ENCODE measurements at regions not wholly inside any gene's neighbourhood (a gene's known extent, or its start where the extent isn't known, plus 50 kb on each side); places are given as distances from the start of the nearest gene placed in this dataset.

DNA sequence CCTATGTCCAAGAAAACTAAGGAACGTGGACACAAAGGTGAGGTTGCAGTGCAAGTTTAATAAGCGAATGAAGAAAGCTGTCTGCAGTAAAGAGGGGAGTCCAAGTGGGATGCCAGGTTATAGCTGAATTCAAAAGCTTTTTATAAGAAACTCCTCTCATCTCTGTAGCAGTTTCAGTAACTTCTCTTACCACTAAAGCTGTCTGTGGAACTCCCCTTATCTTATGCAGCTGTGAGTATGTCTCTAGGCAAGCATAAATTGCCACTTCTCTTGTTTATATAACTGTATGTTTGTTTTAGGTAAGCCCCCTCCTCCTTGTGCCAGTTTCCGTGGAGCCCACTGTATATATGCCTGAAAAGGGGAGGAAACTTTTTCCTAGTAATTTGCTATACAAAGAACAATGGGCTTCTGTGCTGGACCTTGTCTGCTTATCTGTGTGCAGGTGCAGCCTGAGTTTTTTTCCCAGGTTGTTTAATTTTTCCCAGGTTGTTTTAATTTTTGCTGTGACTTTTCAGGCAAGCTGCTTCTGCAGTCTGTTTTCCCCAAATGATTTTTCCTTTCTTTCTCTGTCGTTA lies 875.1 kb upstream of the EPHA6 start:
- Mint-ChIP-seq H3K27ac (no peak overlapping the region), H3K36me3 (ENCODE audit: insufficient read depth) (no peaks in the 10 kb centered on the region), H3K27me3 (no peaks in the 10 kb centered on the region), H3K4me3 (no peak overlapping the region), H3K4me1 (ENCODE audit: low read depth in 2 of 2) (no peaks in the 10 kb centered on the region), H3K9me3 (peaks cover 6 to 7% of the 10 kb centered on the region in 2 donors)
- ATAC-seq (replicated peaks) (no peak), DNase-seq (no peak)

DNA sequence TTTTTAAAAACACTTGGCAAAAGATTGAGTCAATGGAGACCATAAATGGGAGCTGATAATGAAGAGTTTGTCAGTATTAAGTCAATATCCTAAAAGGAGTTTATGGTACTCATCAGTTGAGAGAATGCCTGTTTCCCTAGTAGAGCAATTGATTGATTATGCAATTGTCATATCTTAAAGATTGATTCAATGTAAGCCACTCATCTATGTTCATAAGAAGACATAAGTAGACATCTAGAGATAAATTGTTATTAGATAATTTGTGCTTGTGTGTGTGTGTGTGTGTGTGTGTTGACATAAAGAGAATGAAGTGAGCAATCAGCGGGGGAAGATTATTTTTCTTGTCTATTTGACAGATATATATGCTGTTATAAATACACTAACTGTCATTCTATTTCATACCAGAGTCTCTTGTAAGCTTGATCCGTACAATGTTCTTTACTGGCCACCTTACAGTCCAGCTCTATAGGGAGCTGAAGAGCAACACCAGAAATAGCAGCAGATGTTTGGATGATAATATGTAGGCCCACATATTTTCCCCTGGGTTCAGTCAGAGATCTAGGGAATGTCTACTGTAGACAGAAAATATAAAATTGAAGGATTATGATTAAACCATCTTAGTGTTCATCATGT lies 848.6 kb upstream of the EPHA6 start:
- H3K27ac Mint-ChIP-seq = no peak overlapping the region
- H3K9me3 Mint-ChIP-seq = peaks cover 0 to 6% of the 10 kb centered on the region in 2 donors
- H3K4me1 Mint-ChIP-seq (ENCODE audit: low read depth in 2 of 2) = no peaks in the 10 kb centered on the region

DNA sequence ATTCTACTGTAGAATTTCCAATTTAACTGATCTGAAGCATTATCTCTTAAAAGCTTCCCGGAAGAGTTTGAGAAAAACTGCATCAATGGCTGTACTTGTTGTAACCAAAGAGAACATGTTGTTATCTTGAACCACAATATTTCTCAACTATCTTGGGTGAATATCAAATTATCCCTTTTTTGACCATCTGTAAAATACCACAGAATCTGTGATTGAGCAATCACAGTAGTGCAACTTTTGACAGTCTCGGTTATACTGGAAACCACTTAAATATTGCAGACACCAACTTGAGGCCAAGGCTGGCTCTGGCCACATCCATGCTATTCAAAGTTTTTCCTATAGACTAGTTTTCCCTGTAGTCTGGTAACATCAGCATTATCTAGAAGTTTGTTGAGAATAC lies 842.8 kb upstream of the EPHA6 start:
- no peaks in the 10 kb centered on the region for H3K27me3 Mint-ChIP-seq
- H3K4me3 Mint-ChIP-seq = no peak overlapping the region
- ATAC-seq (replicated peaks) = no peak
- no peaks in the 10 kb centered on the region for H3K4me1 Mint-ChIP-seq (ENCODE audit: low read depth in 2 of 2)
- DNase-seq = no peak
- H3K36me3 Mint-ChIP-seq (ENCODE audit: insufficient read depth) = no peaks in the 10 kb centered on the region
- peaks cover 8 to 28% of the 10 kb centered on the region in 2 donors for H3K9me3 Mint-ChIP-seq
- H3K27ac Mint-ChIP-seq = no peak overlapping the region

More for the DNA sequence above, 848.6 kb upstream of the EPHA6 start:
- no peaks in the 10 kb centered on the region for H3K27me3 Mint-ChIP-seq
- H3K4me3 Mint-ChIP-seq = no peak overlapping the region
- DNase-seq (no peak), ATAC-seq (replicated peaks) (no peak)
- no peaks in the 10 kb centered on the region for H3K36me3 Mint-ChIP-seq (ENCODE audit: insufficient read depth)

DNA sequence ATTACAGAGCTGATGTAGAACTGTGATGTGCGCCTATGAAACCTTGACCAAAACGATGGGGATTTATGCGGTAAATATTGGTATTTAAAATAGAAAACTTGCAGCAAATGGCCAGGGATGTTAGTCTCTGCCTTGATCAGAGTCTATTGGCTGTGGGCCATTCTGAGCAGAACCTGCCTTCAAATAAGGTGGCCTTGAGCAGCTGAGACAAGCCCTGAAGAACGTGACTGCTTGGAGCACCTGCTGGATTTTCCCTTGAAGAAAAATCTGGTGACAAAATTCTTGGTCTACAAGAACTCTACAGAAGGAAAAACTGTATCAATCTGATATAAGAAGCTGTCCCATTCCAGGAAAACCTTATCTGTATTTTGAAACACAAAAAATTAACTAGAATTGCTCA lies 820.1 kb upstream of the EPHA6 start:
- H3K4me1 Mint-ChIP-seq (ENCODE audit: low read depth in 2 of 2) = no peaks in the 10 kb centered on the region
- no peaks in the 10 kb centered on the region for H3K36me3 Mint-ChIP-seq (ENCODE audit: insufficient read depth)
- no peaks in the 10 kb centered on the region for H3K27me3 Mint-ChIP-seq
- ATAC-seq (replicated peaks) (no peak), DNase-seq (no peak)
- no peak overlapping the region for H3K4me3 Mint-ChIP-seq
- peaks cover 4 to 7% of the 10 kb centered on the region in 2 donors for H3K9me3 Mint-ChIP-seq
- H3K27ac Mint-ChIP-seq = no peak overlapping the region

DNA sequence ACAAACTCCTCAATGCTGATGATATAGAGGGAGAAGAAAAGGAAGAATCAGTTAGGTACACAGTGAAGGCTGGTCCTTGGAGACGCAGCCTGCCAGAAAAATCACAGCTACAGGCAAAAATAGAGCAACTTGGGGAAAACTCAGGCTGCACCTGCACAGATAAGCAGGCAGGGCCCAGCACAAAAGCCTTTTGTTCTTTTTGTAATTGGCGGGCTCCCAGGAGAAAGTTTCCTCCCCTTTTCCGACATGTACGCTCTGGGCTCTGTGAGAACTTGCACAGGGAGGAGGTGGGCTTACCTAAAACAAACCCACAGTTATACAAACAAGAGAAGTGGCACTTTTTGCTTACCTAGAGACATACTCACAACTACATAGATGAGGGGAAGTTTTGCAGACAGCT lies 813.4 kb upstream of the EPHA6 start:
- H3K36me3 Mint-ChIP-seq (ENCODE audit: insufficient read depth) = no peaks in the 10 kb centered on the region
- ATAC-seq (replicated peaks) = no peak
- H3K4me1 Mint-ChIP-seq (ENCODE audit: low read depth in 2 of 2) = no peaks in the 10 kb centered on the region
- H3K9me3 Mint-ChIP-seq = peaks cover 4 to 7% of the 10 kb centered on the region in 2 donors
- no peak overlapping the region for H3K4me3 Mint-ChIP-seq
- DNase-seq = no peak
- no peak overlapping the region for H3K27ac Mint-ChIP-seq
- H3K27me3 Mint-ChIP-seq = no peaks in the 10 kb centered on the region

DNA sequence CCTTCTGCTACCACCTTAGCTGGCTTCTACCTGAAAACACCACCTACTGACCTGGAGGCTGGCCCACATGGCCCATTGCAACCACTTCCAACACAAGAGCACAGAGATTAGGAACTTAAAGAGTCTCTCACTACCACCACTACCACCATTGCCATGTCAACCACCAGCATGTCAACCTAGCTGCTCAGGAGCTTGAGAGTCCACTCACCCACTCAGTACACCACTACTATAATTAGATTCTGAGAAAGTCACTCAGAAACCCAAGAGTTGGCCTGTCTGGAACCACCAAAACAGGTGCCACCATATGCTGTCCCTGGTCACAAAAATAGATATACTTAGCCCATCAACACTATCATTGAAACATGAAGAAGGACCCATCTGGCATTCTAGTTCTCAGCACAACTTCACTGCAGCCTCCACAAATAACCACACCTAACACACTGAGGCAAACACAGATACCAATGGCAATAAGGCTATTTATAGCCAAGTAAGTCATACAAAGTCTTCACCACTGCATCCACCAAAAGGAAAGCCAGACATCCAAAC lies 806.7 kb upstream of the EPHA6 start:
- H3K4me1 Mint-ChIP-seq (ENCODE audit: low read depth in 2 of 2) = no peaks in the 10 kb centered on the region
- H3K36me3 Mint-ChIP-seq (ENCODE audit: insufficient read depth) = peaks cover 3% of the 10 kb centered on the region
- H3K9me3 Mint-ChIP-seq = peaks cover 4 to 10% of the 10 kb centered on the region in 2 donors
- no peak overlapping the region for H3K4me3 Mint-ChIP-seq
- DNase-seq = no peak
- no peaks in the 10 kb centered on the region for H3K27me3 Mint-ChIP-seq
- no peak overlapping the region for H3K27ac Mint-ChIP-seq
- ATAC-seq (replicated peaks) = no peak

DNA sequence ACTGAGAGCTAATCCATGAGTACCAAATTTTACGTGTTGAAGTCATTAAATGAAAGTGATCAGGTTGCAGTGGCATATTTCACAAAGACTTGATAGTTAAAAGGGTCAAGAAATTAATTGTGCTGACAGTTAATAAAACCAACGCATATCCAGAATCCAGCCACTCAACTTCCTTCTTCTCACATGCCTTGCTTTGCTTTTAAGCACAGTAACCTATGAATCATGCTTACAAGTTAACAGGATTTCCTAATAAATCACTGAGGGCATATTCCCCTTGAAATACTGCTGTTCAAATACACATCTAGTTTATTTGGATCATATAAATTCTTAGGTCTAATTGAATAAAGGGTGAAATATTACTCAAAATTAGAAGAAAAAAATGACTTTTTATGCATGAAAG lies 801.5 kb upstream of the EPHA6 start:
- Mint-ChIP-seq H3K4me3 (no peak overlapping the region), H3K9me3 (peaks cover 2 to 3% of the 10 kb centered on the region in 2 donors), H3K36me3 (ENCODE audit: insufficient read depth) (no peaks in the 10 kb centered on the region), H3K4me1 (ENCODE audit: low read depth in 2 of 2) (no peaks in the 10 kb centered on the region), H3K27ac (no peak overlapping the region), H3K27me3 (no peaks in the 10 kb centered on the region)
- DNase-seq (no peak), ATAC-seq (replicated peaks) (no peak)

DNA sequence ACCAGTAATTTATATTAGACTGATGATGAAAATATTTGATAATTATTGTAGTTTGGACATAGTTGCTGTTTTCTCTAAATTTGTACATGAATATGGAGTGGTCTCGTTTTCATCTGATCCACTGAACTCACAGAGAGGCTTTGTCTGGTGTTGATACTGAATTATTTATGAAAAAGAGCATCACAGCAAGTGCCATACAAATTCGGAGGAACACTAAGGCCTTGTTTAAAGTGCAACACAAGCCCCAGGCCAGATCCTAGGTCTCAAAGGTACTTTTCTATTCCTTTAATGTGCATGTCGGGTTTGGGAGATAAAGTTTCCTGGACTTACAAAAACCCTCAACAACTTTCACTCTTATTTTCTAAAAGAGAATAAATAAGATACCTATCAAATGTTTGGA lies 796.8 kb upstream of the EPHA6 start:
- H3K9me3 Mint-ChIP-seq = no peaks in the 10 kb centered on the region
- ATAC-seq (replicated peaks) (no peak), DNase-seq (no peak)
- no peaks in the 10 kb centered on the region for H3K27me3 Mint-ChIP-seq
- H3K27ac Mint-ChIP-seq = no peak overlapping the region
- no peak overlapping the region for H3K4me3 Mint-ChIP-seq
- H3K36me3 Mint-ChIP-seq (ENCODE audit: insufficient read depth) = no peaks in the 10 kb centered on the region
- H3K4me1 Mint-ChIP-seq (ENCODE audit: low read depth in 2 of 2) = no peaks in the 10 kb centered on the region

DNA sequence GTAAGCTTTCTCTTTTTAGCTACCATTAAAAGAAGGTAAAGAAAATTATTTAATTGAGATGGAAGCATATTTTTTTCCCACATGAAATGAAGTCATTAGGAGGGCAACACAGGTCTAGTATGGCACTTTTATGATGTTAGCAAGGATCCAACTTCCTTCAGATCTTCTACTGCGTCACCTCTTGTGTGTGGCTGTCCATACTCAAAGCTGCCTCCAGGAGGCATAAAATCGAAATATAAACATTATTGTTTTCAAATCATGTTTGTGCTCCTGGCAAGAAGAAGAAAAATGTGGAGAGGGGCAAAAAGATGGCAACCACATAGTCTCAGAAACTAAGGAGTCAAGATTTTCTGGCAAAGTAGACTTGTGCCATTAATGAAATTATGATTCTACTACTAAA lies 791.7 kb upstream of the EPHA6 start:
- no peak overlapping the region for H3K4me3 Mint-ChIP-seq
- no peak overlapping the region for H3K27ac Mint-ChIP-seq
- H3K4me1 Mint-ChIP-seq (ENCODE audit: low read depth in 2 of 2) = no peaks in the 10 kb centered on the region
- ATAC-seq (replicated peaks) (no peak), DNase-seq (no peak)
- no peaks in the 10 kb centered on the region for H3K36me3 Mint-ChIP-seq (ENCODE audit: insufficient read depth)
- no peaks in the 10 kb centered on the region for H3K27me3 Mint-ChIP-seq
- H3K9me3 Mint-ChIP-seq = peaks cover 0 to 2% of the 10 kb centered on the region in 2 donors

DNA sequence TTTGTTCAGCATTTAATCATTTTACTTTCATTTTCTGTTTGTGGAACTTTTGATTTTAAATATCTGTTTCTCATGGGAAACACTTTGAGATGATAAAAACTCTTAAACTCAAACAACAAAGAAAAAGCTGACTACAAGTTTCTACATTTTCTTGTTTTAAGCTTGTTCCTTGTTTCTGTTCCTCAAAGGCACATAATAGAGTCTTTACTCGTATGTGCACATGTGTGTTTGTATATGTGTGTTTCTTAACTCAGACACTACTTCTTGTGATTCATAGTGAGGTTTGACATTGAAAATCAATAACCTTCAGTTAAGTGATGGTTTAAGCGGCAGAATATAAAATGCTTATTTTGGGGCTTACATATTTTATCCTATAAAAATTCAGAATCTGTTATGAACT lies 786.7 kb upstream of the EPHA6 start:
- peaks cover 0 to 5% of the 10 kb centered on the region in 2 donors for H3K9me3 Mint-ChIP-seq
- DNase-seq (no peak), ATAC-seq (replicated peaks) (no peak)
- no peaks in the 10 kb centered on the region for H3K36me3 Mint-ChIP-seq (ENCODE audit: insufficient read depth)
- H3K4me3 Mint-ChIP-seq = no peak overlapping the region
- H3K27me3 Mint-ChIP-seq = no peaks in the 10 kb centered on the region
- H3K27ac Mint-ChIP-seq = no peak overlapping the region
- no peaks in the 10 kb centered on the region for H3K4me1 Mint-ChIP-seq (ENCODE audit: low read depth in 2 of 2)

DNA sequence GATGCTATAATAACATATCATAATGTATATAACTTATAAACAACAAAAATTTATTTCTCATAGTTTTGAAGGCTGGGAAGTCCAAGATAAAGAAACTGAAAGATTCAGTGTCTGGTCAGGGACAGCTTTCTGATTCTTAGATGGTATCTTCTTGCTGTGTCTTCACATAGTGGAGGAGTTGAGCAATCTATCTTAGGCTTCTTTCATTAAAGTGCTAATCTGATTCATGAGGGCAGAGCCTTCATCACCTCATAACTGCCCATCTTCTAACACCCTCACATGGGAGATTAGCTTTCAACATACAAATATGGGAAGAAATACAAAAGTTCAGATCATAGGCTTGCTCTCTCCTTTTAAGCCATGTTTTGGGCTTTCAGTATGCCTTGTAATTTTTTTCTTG lies 774.8 kb upstream of the EPHA6 start:
- DNase-seq = no peak
- no peaks in the 10 kb centered on the region for H3K4me1 Mint-ChIP-seq (ENCODE audit: low read depth in 2 of 2)
- H3K27ac Mint-ChIP-seq = no peak overlapping the region
- peaks cover 0 to 4% of the 10 kb centered on the region in 2 donors for H3K9me3 Mint-ChIP-seq
- H3K4me3 Mint-ChIP-seq = no peak overlapping the region
- no peaks in the 10 kb centered on the region for H3K36me3 Mint-ChIP-seq (ENCODE audit: insufficient read depth)
- no peaks in the 10 kb centered on the region for H3K27me3 Mint-ChIP-seq
- ATAC-seq (replicated peaks) = no peak

DNA sequence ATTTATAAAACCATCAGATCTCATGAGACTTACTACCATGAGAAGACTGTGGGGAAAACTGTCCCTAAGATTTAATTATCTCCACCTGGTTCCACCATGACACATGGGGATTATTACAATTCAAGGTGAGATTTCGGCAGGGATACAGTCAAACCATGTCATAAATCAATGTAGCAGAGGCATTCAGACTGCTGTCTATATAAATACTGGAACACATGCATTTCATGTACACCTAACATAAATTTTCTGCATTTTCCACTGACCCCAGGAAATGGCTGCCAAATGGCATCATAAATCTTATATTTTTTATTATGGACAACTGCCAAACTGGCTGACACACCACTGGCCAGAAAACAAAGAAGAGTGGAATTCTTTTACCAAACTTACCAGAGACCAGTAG lies 755.1 kb upstream of the EPHA6 start:
- Mint-ChIP-seq H3K36me3 (ENCODE audit: insufficient read depth) (no peaks in the 10 kb centered on the region), H3K27ac (no peak overlapping the region), H3K27me3 (no peaks in the 10 kb centered on the region), H3K4me3 (no peak overlapping the region), H3K4me1 (ENCODE audit: low read depth in 2 of 2) (no peaks in the 10 kb centered on the region), H3K9me3 (peaks cover 2 to 8% of the 10 kb centered on the region in 2 donors)
- DNase-seq = no peak
- ATAC-seq (replicated peaks) = no peak

DNA sequence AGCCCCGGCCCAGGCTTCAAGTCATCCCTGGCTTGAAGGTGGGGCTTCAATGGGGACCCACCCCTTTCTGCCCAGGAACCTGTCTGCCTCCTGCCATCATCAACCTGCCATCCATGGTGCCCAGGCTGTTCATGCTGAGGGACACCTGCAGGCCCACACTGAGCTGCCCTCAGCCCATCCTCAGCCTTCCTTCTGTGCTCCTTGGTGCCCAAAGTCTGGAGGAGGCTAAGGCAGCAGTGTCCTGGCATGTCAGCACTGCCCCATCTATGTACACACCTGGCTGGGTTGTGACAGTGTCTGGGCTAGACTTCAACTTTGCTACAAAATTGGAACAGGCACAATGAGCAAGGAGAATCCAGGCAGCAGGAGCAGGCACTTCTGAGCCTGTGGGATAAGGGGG lies 745.3 kb upstream of the EPHA6 start:
- DNase-seq (no peak), ATAC-seq (replicated peaks) (no peak)
- no peaks in the 10 kb centered on the region for H3K4me1 Mint-ChIP-seq (ENCODE audit: low read depth in 2 of 2)
- H3K9me3 Mint-ChIP-seq = peaks cover 2 to 7% of the 10 kb centered on the region in 2 donors
- no peaks in the 10 kb centered on the region for H3K36me3 Mint-ChIP-seq (ENCODE audit: insufficient read depth)
- H3K27ac Mint-ChIP-seq = no peak overlapping the region
- H3K4me3 Mint-ChIP-seq = no peak overlapping the region
- no peaks in the 10 kb centered on the region for H3K27me3 Mint-ChIP-seq

DNA sequence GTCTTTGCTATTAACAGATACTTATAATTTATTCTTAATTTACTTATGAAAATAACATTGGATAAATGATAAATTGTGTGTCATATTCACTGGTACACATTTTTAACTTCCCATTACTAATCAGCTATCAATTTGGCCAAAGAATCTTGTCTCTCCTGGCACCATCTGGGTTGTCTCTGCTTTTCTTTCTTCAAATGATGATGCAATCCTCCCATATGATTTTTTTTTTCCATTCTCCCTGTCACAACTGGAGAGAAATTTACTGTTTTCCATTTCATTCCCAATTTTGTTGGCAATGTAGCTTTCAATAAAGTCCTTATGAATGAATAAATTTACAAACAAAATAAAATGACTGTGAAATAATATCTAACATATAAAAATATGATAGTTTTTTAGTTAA lies 743.7 kb upstream of the EPHA6 start:
- no peak for DNase-seq
- Mint-ChIP-seq H3K4me1 (ENCODE audit: low read depth in 2 of 2) (no peaks in the 10 kb centered on the region), H3K27me3 (no peaks in the 10 kb centered on the region), H3K4me3 (no peak overlapping the region), H3K27ac (no peak overlapping the region), H3K9me3 (peaks cover 0 to 2% of the 10 kb centered on the region in 2 donors), H3K36me3 (ENCODE audit: insufficient read depth) (no peaks in the 10 kb centered on the region)
- no peak for ATAC-seq (replicated peaks)
